ENCODE measurements at regions not wholly inside any gene's neighbourhood (a gene's known extent, or its start where the extent isn't known, plus 50 kb on each side); places are given as distances from the start of the nearest gene placed in this dataset.

GRCh38 chr9:14560194-14560593 is 133.0 kb downstream of the ZDHHC21 start:
- no peak for DNase-seq

- no peak for DNase-seq
Observed at GRCh38 chr9:14554886-14555285, 138.3 kb downstream of the ZDHHC21 start.

GRCh38 chr9:14547245-14548060 is 145.8 kb downstream of the ZDHHC21 start:
- no peak for DNase-seq

- DNase-seq, result no peak
Observed at GRCh38 chr9:14546693-14547092, 146.5 kb downstream of the ZDHHC21 start.

GRCh38 chr9:14542071-14542470 is 151.2 kb downstream of the ZDHHC21 start:
- DNase-seq, result no peak

GRCh38 chr9:14538526-14538925 is 154.7 kb downstream of the ZDHHC21 start:
- DNase-seq, result no peak

GRCh38 chr9:14535161-14535955 is 157.9 kb downstream of the ZDHHC21 start:
- DNase-seq, result no peak

- DNase-seq, result no peak
Observed at GRCh38 chr9:14533867-14534640, 159.2 kb downstream of the ZDHHC21 start.

GRCh38 chr9:14532456-14533115 is 160.6 kb downstream of the ZDHHC21 start:
- DNase-seq, result no peak

- no peak for DNase-seq
Observed at GRCh38 chr9:14531341-14532269, 161.6 kb downstream of the ZDHHC21 start.

GRCh38 chr9:14530841-14531240 is 162.4 kb downstream of the ZDHHC21 start:
- no peak for DNase-seq

GRCh38 chr9:14530366-14530765 is 162.9 kb downstream of the ZDHHC21 start:
- DNase-seq, result no peak

GRCh38 chr9:14529629-14530028 is 163.6 kb downstream of the ZDHHC21 start:
- DNase-seq, result no peak

- DNase-seq, result no peak
Observed at GRCh38 chr9:14529054-14529453, 164.2 kb downstream of the ZDHHC21 start.

- no peak for DNase-seq
Observed at GRCh38 chr9:14526504-14526903, 166.7 kb downstream of the ZDHHC21 start.

GRCh38 chr9:14525856-14526255 is 167.4 kb downstream of the ZDHHC21 start:
- DNase-seq, result no peak

- no peak for DNase-seq
Observed at GRCh38 chr9:14524873-14525515, 168.2 kb downstream of the ZDHHC21 start.

- no peak for DNase-seq
Observed at GRCh38 chr9:14523545-14523944, 169.7 kb downstream of the ZDHHC21 start.

- no peak for DNase-seq
Observed at GRCh38 chr9:14522627-14523379, 170.4 kb downstream of the ZDHHC21 start.

GRCh38 chr9:14520341-14520740 is 172.9 kb downstream of the ZDHHC21 start:
- DNase-seq, result no peak
